Mesodermal cell (in vitro differentiated cells): ENCODE measurements at regions not wholly inside any gene's neighbourhood (a gene's known extent, or its start where the extent isn't known, plus 50 kb on each side); places are given as distances from the start of the nearest gene placed in this dataset.
A peak's percentile ranks its signal among the peaks of the same experiment; 100 is the strongest.

Experiments
- H3K27ac ChIP-seq: 2 replicates; pipeline ENCODE4 v1.7.0; 2013; ENCODE audit warnings: mild to moderate bottlenecking, low read depth, low read length, moderate library complexity; ENCODE audit not compliant: severe bottlenecking
- H3K36me3 ChIP-seq: 2 replicates; pipeline ENCODE4 v1.7.1; 2013; ENCODE audit warnings: mild to moderate bottlenecking, low read length, moderate library complexity; ENCODE audit not compliant: control insufficient read depth, insufficient read depth
- H3K4me1 ChIP-seq: one replicate; pipeline ENCODE4 v1.7.1; 2013; ENCODE audit warnings: mild to moderate bottlenecking, low read length; ENCODE audit not compliant: insufficient read depth, control insufficient read depth, poor library complexity, severe bottlenecking
- H3K4me3 ChIP-seq: 2 replicates; pipeline ENCODE4 v1.7.0; 2013; ENCODE audit warnings: low read length, control low read depth, mild to moderate bottlenecking; ENCODE audit not compliant: insufficient read depth, poor library complexity, severe bottlenecking; ENCODE audit errors: extremely low read depth
- H3K9me3 ChIP-seq: 2 replicates; pipeline ENCODE4 v1.7.1; 2013; ENCODE audit warnings: mild to moderate bottlenecking, low read length, moderate library complexity; ENCODE audit not compliant: control insufficient read depth
- WGBS, 2 experiments: methylation state at CpG; one replicate each; pipeline ENCODE4 v1.1.5; 2013; ENCODE audit warnings: missing lambda C conversion rate in 2 of 2; ENCODE audit not compliant: insufficient coverage in 2 of 2; 5-methylcytosine and 5-hydroxymethylcytosine counted together

GRCh38 chr13:47081246-47081645 lies 184.4 kb upstream of the HTR2A start:
- Histone ChIP-seq H3K9me3 (no peaks in the 10 kb centered on the region), H3K4me3 (no peak overlapping the region), H3K27ac (no peak overlapping the region), H3K4me1 (no peaks in the 10 kb centered on the region), H3K36me3 (no peaks in the 10 kb centered on the region)
- WGBS, 2 experiments, result 80 to 92% methylated on average over 2 to 7 of the region's 7 CpGs

DNA sequence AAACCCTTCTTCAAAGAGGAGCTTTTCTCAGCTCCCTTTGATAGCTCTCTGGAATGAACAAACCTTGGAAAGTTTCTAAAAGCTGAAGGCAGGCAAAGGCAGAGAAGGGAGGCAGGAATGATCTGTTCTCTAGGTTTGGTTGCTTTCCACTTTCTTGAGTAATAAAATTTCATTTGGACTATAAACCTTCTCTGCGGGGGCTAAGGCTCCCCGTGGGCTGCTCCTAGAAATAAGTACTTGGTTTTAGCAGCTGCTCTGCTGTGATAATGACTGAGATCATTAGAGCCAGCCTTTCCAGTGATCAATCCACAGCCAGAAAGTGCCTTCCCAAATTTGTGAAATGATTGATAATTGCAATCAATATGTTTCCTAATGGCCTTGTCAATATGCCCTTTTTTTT lies 183.8 kb upstream of the HTR2A start:
- Histone ChIP-seq H3K4me3 (no peak overlapping the region), H3K36me3 (no peaks in the 10 kb centered on the region), H3K9me3 (no peaks in the 10 kb centered on the region), H3K27ac (no peak overlapping the region), H3K4me1 (no peaks in the 10 kb centered on the region)
- no CpG with 5 or more reads among the region's 2 CpGs for WGBS, 2 experiments

GRCh38 chr13:47076500-47076899 lies 179.6 kb upstream of the HTR2A start:
- Histone ChIP-seq H3K4me3 (no peak overlapping the region), H3K9me3 (peaks cover 9% of the 10 kb centered on the region), H3K36me3 (no peaks in the 10 kb centered on the region), H3K27ac (no peak overlapping the region), H3K4me1 (no peaks in the 10 kb centered on the region)
- WGBS, 2 experiments, result 90 to 95% methylated on average over 2 of the region's 2 CpGs

GRCh38 chr13:47069133-47069532 lies 172.3 kb upstream of the HTR2A start:
- WGBS, 2 experiments, result 92 to 100% methylated on average over 1 to 2 of the region's 3 CpGs
- Histone ChIP-seq H3K27ac (no peak overlapping the region), H3K9me3 (no peaks in the 10 kb centered on the region), H3K4me3 (no peak overlapping the region), H3K36me3 (no peaks in the 10 kb centered on the region), H3K4me1 (no peaks in the 10 kb centered on the region)

GRCh38 chr13:47067306-47067705 lies 170.5 kb upstream of the HTR2A start:
- no peaks in the 10 kb centered on the region for H3K4me1 ChIP-seq
- no peak overlapping the region for H3K4me3 ChIP-seq
- no peak overlapping the region for H3K27ac ChIP-seq
- WGBS, 2 experiments, result 88 to 97% methylated on average over 3 of the region's 3 CpGs
- peaks cover 5% of the 10 kb centered on the region for H3K9me3 ChIP-seq
- no peaks in the 10 kb centered on the region for H3K36me3 ChIP-seq

GRCh38 chr13:47066226-47066625 lies 169.4 kb upstream of the HTR2A start:
- Histone ChIP-seq H3K4me1 (no peaks in the 10 kb centered on the region), H3K36me3 (no peaks in the 10 kb centered on the region), H3K4me3 (no peak overlapping the region), H3K27ac (no peak overlapping the region), H3K9me3 (peaks cover 7% of the 10 kb centered on the region)

DNA sequence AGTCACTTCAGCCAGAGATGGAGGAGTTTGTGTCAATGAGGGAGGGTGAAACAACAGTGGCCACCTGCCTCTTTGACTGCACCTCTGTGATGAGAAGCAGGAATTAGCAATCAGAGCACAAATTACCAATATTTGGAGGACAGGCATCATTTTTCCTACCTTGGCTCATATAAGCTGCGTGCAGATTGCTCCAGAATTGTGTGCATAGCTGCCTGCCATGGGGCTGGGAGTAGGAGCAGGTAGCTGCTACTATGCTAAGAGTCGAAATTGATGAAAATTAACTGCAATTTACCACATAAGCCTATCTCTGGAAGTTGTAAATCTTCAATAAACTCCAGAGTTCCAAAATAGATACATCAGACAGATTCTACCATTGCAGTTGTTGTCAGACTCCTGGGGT lies 167.5 kb upstream of the HTR2A start:
- no peak overlapping the region for H3K27ac ChIP-seq
- WGBS, 2 experiments, result 100% methylated on average over 1 of the region's 2 CpGs; no CpG with 5 or more reads in 1 of the 2 experiments
- H3K4me1 ChIP-seq, result no peaks in the 10 kb centered on the region
- no peaks in the 10 kb centered on the region for H3K36me3 ChIP-seq
- H3K4me3 ChIP-seq, result no peak overlapping the region
- peaks cover 7% of the 10 kb centered on the region for H3K9me3 ChIP-seq

- Histone ChIP-seq H3K27ac (peak overlapping the region; percentile 60), H3K36me3 (no peaks in the 10 kb centered on the region), H3K9me3 (no peaks in the 10 kb centered on the region), H3K4me1 (peaks cover 23% of the 10 kb centered on the region), H3K4me3 (no peak overlapping the region)
- WGBS, 2 experiments, result 75 to 88% methylated on average over 2 to 3 of the region's 4 CpGs
These were observed 152.6 kb upstream of the HTR2A start for GRCh38 chr13:47049276-47049989.

- WGBS, 2 experiments, result no CpG with 5 or more reads among the region's 2 CpGs
These were observed 149.9 kb upstream of the HTR2A start for GRCh38 chr13:47046706-47047105.

GRCh38 chr13:47044842-47045241 lies 148.0 kb upstream of the HTR2A start:
- whole genome bisulfite sequencing, 2 experiments, result 100% methylated on average over 2 of the region's 2 CpGs; no CpG with 5 or more reads in 1 of the 2 experiments

More at GRCh38 chr13:47046706-47047105, 149.9 kb upstream of the HTR2A start:
- Histone ChIP-seq H3K9me3 (no peaks in the 10 kb centered on the region), H3K4me3 (no peak overlapping the region), H3K27ac (no peak overlapping the region), H3K4me1 (peaks cover 23% of the 10 kb centered on the region), H3K36me3 (no peaks in the 10 kb centered on the region)

GRCh38 chr13:47039106-47039505 lies 142.3 kb upstream of the HTR2A start:
- Histone ChIP-seq H3K36me3 (no peaks in the 10 kb centered on the region), H3K9me3 (no peaks in the 10 kb centered on the region), H3K4me1 (peaks cover 12% of the 10 kb centered on the region), H3K27ac (no peak overlapping the region), H3K4me3 (no peak overlapping the region)
- no CpG with 5 or more reads among the region's 2 CpGs for WGBS, 2 experiments

More at GRCh38 chr13:47044842-47045241, 148.0 kb upstream of the HTR2A start:
- Histone ChIP-seq H3K27ac (no peak overlapping the region), H3K36me3 (no peaks in the 10 kb centered on the region), H3K4me1 (peaks cover 19% of the 10 kb centered on the region), H3K4me3 (no peak overlapping the region), H3K9me3 (no peaks in the 10 kb centered on the region)
